IMR-90 (cell line): ENCODE measurements at regions not wholly inside any gene's neighbourhood (a gene's known extent, or its start where the extent isn't known, plus 50 kb on each side); places are given as distances from the start of the nearest gene placed in this dataset.

ENCODE experiments used
- ATAC-seq: fragments of 200-7000 bp; cut with Tn5 transposase; 2 replicates; pipeline ENCODE4 v1.9.1; 2020; ENCODE audit warnings: low read depth, mild to moderate bottlenecking, moderate library complexity
- BruUV-seq: library from RNA; stranded (reverse); fragments of 400-500 nt; replicated peaks from 2 replicates; lab custom pipeline; 2021; lab: Mats Ljungman, UMichigan
- CTCF ChIA-PET: fragments of 300-600 bp; formaldehyde crosslinking; extraction: SDS; loops from one replicate; lab custom pipeline; 2021; ENCODE audit warnings: antibody characterized with exemption; lab: Yijun Ruan, JAX
- POLR2A ChIA-PET: fragments of 300-600 bp; sonication (Branson Sonifier 250); formaldehyde crosslinking; loops from one replicate; lab custom pipeline; 2022; ENCODE audit warnings: antibody characterized with exemption; ENCODE audit not compliant: unreplicated experiment; lab: Charles Lee
- DNase-seq: peaks from one replicate; pipeline ENCODE4 v3.0.0; 2013
- H2AFZ ChIP-seq: replicated peaks from 2 replicates; pipeline ENCODE3; 2013; ENCODE audit warnings: low read length, mild to moderate bottlenecking; ENCODE audit not compliant: poor library complexity
- H2AK5ac ChIP-seq: 2 replicates; pipeline ENCODE4 v1.6.1; 2013; ENCODE audit warnings: low read depth, low read length, inconsistent platforms
- H2AK9ac ChIP-seq: replicated peaks from 2 replicates; pipeline ENCODE3; 2013; ENCODE audit warnings: mild to moderate bottlenecking, low read depth, low read length, moderate library complexity; ENCODE audit not compliant: poor library complexity
- H2BK120ac ChIP-seq: 2 replicates; pipeline ENCODE4 v1.6.1; 2013; ENCODE audit warnings: low read depth, low read length, inconsistent platforms
- H2BK15ac ChIP-seq: 3 replicates; pipeline ENCODE4 v1.6.1; 2013; ENCODE audit warnings: low read depth, low read length, inconsistent platforms
- H2BK20ac ChIP-seq: 2 replicates; pipeline ENCODE4 v1.6.1; 2013; ENCODE audit warnings: low read depth, mild to moderate bottlenecking, inconsistent platforms, low read length, moderate library complexity
- H2BK5ac ChIP-seq: 2 replicates; pipeline ENCODE4 v1.6.1; 2013; ENCODE audit warnings: mild to moderate bottlenecking, low read depth, low read length, inconsistent platforms; ENCODE audit not compliant: poor library complexity, severe bottlenecking
- H3K14ac ChIP-seq: replicated peaks from 2 replicates; pipeline ENCODE4 v1.6.1; 2013; ENCODE audit warnings: low read depth, low read length, inconsistent platforms
- H3K18ac ChIP-seq: 2 replicates; pipeline ENCODE4 v1.6.1; 2013; ENCODE audit warnings: low read depth, low read length, control low read depth
- H3K23ac ChIP-seq: 2 replicates; pipeline ENCODE4 v1.6.1; 2013; ENCODE audit warnings: low read depth, low read length, inconsistent platforms
- H3K27ac ChIP-seq: 2 replicates; pipeline ENCODE4 v1.5.1; 2013; ENCODE audit warnings: mild to moderate bottlenecking, control low read depth, low read length; ENCODE audit not compliant: insufficient read depth
- H3K27me3 ChIP-seq: 2 replicates; pipeline ENCODE4 v1.6.1; 2013; ENCODE audit warnings: low read length; ENCODE audit not compliant: control insufficient read depth, insufficient read depth
- H3K36me3 ChIP-seq: 2 replicates; pipeline ENCODE4 v1.6.1; 2013; ENCODE audit warnings: low read length, mixed read lengths; ENCODE audit not compliant: control insufficient read depth, insufficient read depth
- H3K4ac ChIP-seq: 2 replicates; pipeline ENCODE4 v1.6.1; 2013; ENCODE audit warnings: low read depth, low read length, inconsistent platforms
- H3K4me1 ChIP-seq: 2 replicates; pipeline ENCODE4 v1.6.1; 2013; ENCODE audit warnings: low read length, mixed read lengths; ENCODE audit not compliant: control insufficient read depth, insufficient read depth
- H3K4me2 ChIP-seq: 2 replicates; pipeline ENCODE4 v1.6.1; 2013; ENCODE audit warnings: low read depth, mild to moderate bottlenecking, control low read depth, low read length, moderate library complexity
- H3K4me3 ChIP-seq: 2 replicates; pipeline ENCODE4 v1.5.1; 2013; ENCODE audit warnings: low read depth, mild to moderate bottlenecking, control low read depth, low read length, moderate library complexity; ENCODE audit not compliant: insufficient read depth
- H3K56ac ChIP-seq: 2 replicates; pipeline ENCODE4 v1.6.1; 2013; ENCODE audit warnings: low read length, inconsistent platforms; ENCODE audit not compliant: insufficient read depth; ENCODE audit errors: extremely low read depth
- H3K79me1 ChIP-seq, 2 experiments: 2 replicates each; pipeline ENCODE4 v1.6.1; 2013; ENCODE audit warnings: low read length in 2 of 2, inconsistent platforms in 1 of 2, low read depth in 1 of 2
- H3K9ac ChIP-seq: 2 replicates; pipeline ENCODE4 v1.6.1; 2013; ENCODE audit warnings: low read depth, low read length, control low read depth
- H3K9me1 ChIP-seq: 2 replicates; pipeline ENCODE4 v1.6.1; 2013; ENCODE audit warnings: low read length, inconsistent platforms; ENCODE audit not compliant: insufficient read depth
- H3K9me3 ChIP-seq: 2 replicates; pipeline ENCODE4 v1.6.1; 2013; ENCODE audit warnings: low read length; ENCODE audit not compliant: control insufficient read depth, insufficient read depth
- H4K20me1 ChIP-seq: 2 replicates; pipeline ENCODE4 v1.6.1; 2013; ENCODE audit warnings: low read length, inconsistent platforms; ENCODE audit not compliant: insufficient read depth
- H4K5ac ChIP-seq: 2 replicates; pipeline ENCODE4 v1.6.1; 2013; ENCODE audit warnings: mild to moderate bottlenecking, low read depth, low read length, control low read depth
- H4K8ac ChIP-seq, 2 experiments: 2 replicates each; pipeline ENCODE4 v1.6.1; 2013; ENCODE audit warnings: low read depth in 2 of 2, low read length in 2 of 2, control low read depth in 1 of 2, inconsistent platforms in 1 of 2
- H4K91ac ChIP-seq: 2 replicates; pipeline ENCODE4 v1.6.1; 2013; ENCODE audit warnings: low read depth, low read length, inconsistent platforms; ENCODE audit not compliant: insufficient read depth
- BHLHE40 ChIP-seq: fragments of 150-350 bp; IDR thresholded peaks from 2 replicates; pipeline ENCODE4 v1.6.1; 2016; ENCODE audit warnings: mild to moderate bottlenecking, low read depth, low read length
- CEBPB ChIP-seq: IDR thresholded peaks from 2 replicates; pipeline ENCODE4 v1.6.1; 2012; ENCODE audit warnings: low read depth, low read length, improper control_type of control experiment
- CHD1 ChIP-seq: IDR thresholded peaks from 2 replicates; pipeline ENCODE4 v1.6.1; 2012; ENCODE audit warnings: low read depth, low read length, improper control_type of control experiment
- CTCF ChIP-seq: conservative IDR thresholded peaks from 2 replicates; pipeline ENCODE4 v1.5.1; 2012; ENCODE audit warnings: mild to moderate bottlenecking, low read depth, low read length, improper control_type of control experiment
- ELK1 ChIP-seq: fragments of 150-350 bp; IDR thresholded peaks from 2 replicates; pipeline ENCODE4 v1.6.1; 2016; ENCODE audit warnings: low read depth, mild to moderate bottlenecking, low read length, moderate library complexity, borderline replicate concordance
- MAFK ChIP-seq: IDR thresholded peaks from 2 replicates; pipeline ENCODE4 v1.6.1; 2012; ENCODE audit warnings: low read depth, low read length, improper control_type of control experiment
- MAZ ChIP-seq: IDR thresholded peaks from 2 replicates; pipeline ENCODE4 v1.6.1; 2012; ENCODE audit warnings: low read depth, mild to moderate bottlenecking, low read length, improper control_type of control experiment, moderate library complexity, borderline replicate concordance
- MXI1 ChIP-seq: IDR thresholded peaks from 2 replicates; pipeline ENCODE4 v1.6.1; 2012; ENCODE audit warnings: low read depth, mild to moderate bottlenecking, low read length, moderate library complexity, borderline replicate concordance
- NFE2L2 ChIP-seq: fragments of 150-350 bp; IDR thresholded peaks from 2 replicates; pipeline ENCODE4 v1.6.1; 2016; ENCODE audit warnings: low read depth, mild to moderate bottlenecking, low read length
- RAD21 ChIP-seq: IDR thresholded peaks from 2 replicates; pipeline ENCODE4 v1.6.1; 2012; ENCODE audit warnings: low read length, improper control_type of control experiment
- RCOR1 ChIP-seq: IDR thresholded peaks from 2 replicates; pipeline ENCODE4 v1.6.1; 2012; ENCODE audit warnings: mild to moderate bottlenecking, low read length, improper control_type of control experiment; ENCODE audit not compliant: insufficient replicate concordance
- SMC3 ChIP-seq: fragments of 150-350 bp; IDR thresholded peaks from 2 replicates; pipeline ENCODE4 v1.6.1; 2016; ENCODE audit warnings: low read depth, mild to moderate bottlenecking, antibody characterized with exemption, low read length, moderate library complexity
- USF2 ChIP-seq: fragments of 150-350 bp; IDR thresholded peaks from 2 replicates; pipeline ENCODE4 v1.6.1; 2017; ENCODE audit warnings: mild to moderate bottlenecking, antibody characterized with exemption, low read length, low read depth
- WGBS, 2 experiments: methylation state at CpG; one replicate each; pipeline versions ENCODE4 v1.1.5 to v1.1.7; 2013; ENCODE audit warnings: missing lambda C conversion rate in 2 of 2; ENCODE audit not compliant: insufficient read length in 1 of 2; ENCODE audit errors: extremely low coverage in 2 of 2; 5-methylcytosine and 5-hydroxymethylcytosine counted together
- dilution Hi-C: fragments of 300-500 bp; cut with HindIII; formaldehyde crosslinking; loops from one replicate; pipeline ENCODE4 v1.14.3; 2018; ENCODE audit warnings: low sequenced_read_pairs; ENCODE audit not compliant: unreplicated experiment
- in situ Hi-C: fragments of 300-500 bp; cut with MboI; formaldehyde crosslinking; loops from 3 replicates; pipeline ENCODE4 v1.14.3; 2019; ENCODE audit warnings: low sequenced_read_pairs, inconsistent platforms, mixed read lengths
- intact Hi-C: fragments of 100-400 bp; cut with micrococcal nuclease; formaldehyde crosslinking; loops from 2 replicates; pipeline ENCODE4 v1.10.0; 2022

GRCh38 chr5:61737964-61738340 is 405.9 kb downstream of the ZSWIM6 start:
- no peak overlapping the region for H3K18ac ChIP-seq
- DNase-seq (no peak), ATAC-seq (no peak)
- H3K14ac ChIP-seq, result no peak overlapping the region
- no TSS peak for BruUV-seq
- no peak overlapping the region for H4K5ac ChIP-seq
- CTCF ChIA-PET, result no interaction called here
- H2AK9ac ChIP-seq, result no peak overlapping the region
- H3K79me1 ChIP-seq, result no peaks in the 10 kb centered on the region
- no peaks in the 10 kb centered on the region for H3K9me1 ChIP-seq
- WGBS, 2 experiments, result no CpG with 5 or more reads among the region's 4 CpGs
- H4K20me1 ChIP-seq, result no peaks in the 10 kb centered on the region
- H4K91ac ChIP-seq, result no peak overlapping the region
- H3K56ac ChIP-seq, result no peak overlapping the region
- H4K8ac ChIP-seq, result no peak overlapping the region
- H3K9me3 ChIP-seq, result no peaks in the 10 kb centered on the region
- peaks cover under 1% of the 10 kb centered on the region; the same call in 1 of the 2 replicates for H3K27me3 ChIP-seq
- H2BK5ac ChIP-seq, result no peak overlapping the region
- H3K4ac ChIP-seq, result no peak overlapping the region
- no peak overlapping the region for H3K23ac ChIP-seq
- H3K4me3 ChIP-seq, result no peak overlapping the region
- intact Hi-C loops (no loop called here), dilution Hi-C loops (no loop called here), in situ Hi-C loops (no loop called here)
- H2BK120ac ChIP-seq, result no peak overlapping the region
- no peak overlapping the region for H3K9ac ChIP-seq
- no peaks in the 10 kb centered on the region for H3K4me1 ChIP-seq
- H3K27ac ChIP-seq, result no peak overlapping the region
- no peak overlapping the region for H2BK15ac ChIP-seq
- no peak overlapping the region for H2AFZ ChIP-seq
- TF ChIP-seq RCOR1 (no peak), CHD1 (no peak), MAFK (no peak), CTCF (no peak), RAD21 (no peak), MAZ (no peak), ELK1 (no peak), BHLHE40 (no peak), MXI1 (no peak), NFE2L2 (no peak), CEBPB (no peak), USF2 (no peak), SMC3 (no peak)
- H2AK5ac ChIP-seq, result no peak overlapping the region
- POLR2A ChIA-PET, result no interaction called here
- H2BK20ac ChIP-seq, result no peak overlapping the region
- H3K36me3 ChIP-seq, result no peaks in the 10 kb centered on the region
- H3K4me2 ChIP-seq, result no peak overlapping the region
